IMR-90 (cell line): ENCODE measurements at regions not wholly inside any gene's neighbourhood (a gene's known extent, or its start where the extent isn't known, plus 50 kb on each side); places are given as distances from the start of the nearest gene placed in this dataset.

Source experiments
- ATAC-seq: fragments of 200-7000 bp; cut with Tn5 transposase; 2 replicates; pipeline ENCODE4 v1.9.1; 2020; ENCODE audit warnings: low read depth, mild to moderate bottlenecking, moderate library complexity
- BruUV-seq: library from RNA; stranded (reverse); fragments of 400-500 nt; replicated peaks from 2 replicates; lab custom pipeline; 2021; lab: Mats Ljungman, UMichigan
- CTCF ChIA-PET: fragments of 300-600 bp; formaldehyde crosslinking; extraction: SDS; loops from one replicate; lab custom pipeline; 2021; ENCODE audit warnings: antibody characterized with exemption; lab: Yijun Ruan, JAX
- POLR2A ChIA-PET: fragments of 300-600 bp; sonication (Branson Sonifier 250); formaldehyde crosslinking; loops from one replicate; lab custom pipeline; 2022; ENCODE audit warnings: antibody characterized with exemption; ENCODE audit not compliant: unreplicated experiment; lab: Charles Lee
- DNase-seq: peaks from one replicate; pipeline ENCODE4 v3.0.0; 2013
- H2AFZ ChIP-seq: replicated peaks from 2 replicates; pipeline ENCODE3; 2013; ENCODE audit warnings: low read length, mild to moderate bottlenecking; ENCODE audit not compliant: poor library complexity
- H2AK5ac ChIP-seq: 2 replicates; pipeline ENCODE4 v1.6.1; 2013; ENCODE audit warnings: low read depth, low read length, inconsistent platforms
- H2AK9ac ChIP-seq: replicated peaks from 2 replicates; pipeline ENCODE3; 2013; ENCODE audit warnings: mild to moderate bottlenecking, low read depth, low read length, moderate library complexity; ENCODE audit not compliant: poor library complexity
- H2BK120ac ChIP-seq: 2 replicates; pipeline ENCODE4 v1.6.1; 2013; ENCODE audit warnings: low read depth, low read length, inconsistent platforms
- H2BK15ac ChIP-seq: 3 replicates; pipeline ENCODE4 v1.6.1; 2013; ENCODE audit warnings: low read depth, low read length, inconsistent platforms
- H2BK20ac ChIP-seq: 2 replicates; pipeline ENCODE4 v1.6.1; 2013; ENCODE audit warnings: low read depth, mild to moderate bottlenecking, inconsistent platforms, low read length, moderate library complexity
- H2BK5ac ChIP-seq: 2 replicates; pipeline ENCODE4 v1.6.1; 2013; ENCODE audit warnings: mild to moderate bottlenecking, low read depth, low read length, inconsistent platforms; ENCODE audit not compliant: poor library complexity, severe bottlenecking
- H3K14ac ChIP-seq: replicated peaks from 2 replicates; pipeline ENCODE4 v1.6.1; 2013; ENCODE audit warnings: low read depth, low read length, inconsistent platforms
- H3K18ac ChIP-seq: 2 replicates; pipeline ENCODE4 v1.6.1; 2013; ENCODE audit warnings: low read depth, low read length, control low read depth
- H3K23ac ChIP-seq: 2 replicates; pipeline ENCODE4 v1.6.1; 2013; ENCODE audit warnings: low read depth, low read length, inconsistent platforms
- H3K27ac ChIP-seq: 2 replicates; pipeline ENCODE4 v1.5.1; 2013; ENCODE audit warnings: mild to moderate bottlenecking, control low read depth, low read length; ENCODE audit not compliant: insufficient read depth
- H3K27me3 ChIP-seq: 2 replicates; pipeline ENCODE4 v1.6.1; 2013; ENCODE audit warnings: low read length; ENCODE audit not compliant: control insufficient read depth, insufficient read depth
- H3K36me3 ChIP-seq: 2 replicates; pipeline ENCODE4 v1.6.1; 2013; ENCODE audit warnings: low read length, mixed read lengths; ENCODE audit not compliant: control insufficient read depth, insufficient read depth
- H3K4ac ChIP-seq: 2 replicates; pipeline ENCODE4 v1.6.1; 2013; ENCODE audit warnings: low read depth, low read length, inconsistent platforms
- H3K4me1 ChIP-seq: 2 replicates; pipeline ENCODE4 v1.6.1; 2013; ENCODE audit warnings: low read length, mixed read lengths; ENCODE audit not compliant: control insufficient read depth, insufficient read depth
- H3K4me2 ChIP-seq: 2 replicates; pipeline ENCODE4 v1.6.1; 2013; ENCODE audit warnings: low read depth, mild to moderate bottlenecking, control low read depth, low read length, moderate library complexity
- H3K4me3 ChIP-seq: 2 replicates; pipeline ENCODE4 v1.5.1; 2013; ENCODE audit warnings: low read depth, mild to moderate bottlenecking, control low read depth, low read length, moderate library complexity; ENCODE audit not compliant: insufficient read depth
- H3K56ac ChIP-seq: 2 replicates; pipeline ENCODE4 v1.6.1; 2013; ENCODE audit warnings: low read length, inconsistent platforms; ENCODE audit not compliant: insufficient read depth; ENCODE audit errors: extremely low read depth
- H3K79me1 ChIP-seq, 2 experiments: 2 replicates each; pipeline ENCODE4 v1.6.1; 2013; ENCODE audit warnings: low read length in 2 of 2, inconsistent platforms in 1 of 2, low read depth in 1 of 2
- H3K9ac ChIP-seq: 2 replicates; pipeline ENCODE4 v1.6.1; 2013; ENCODE audit warnings: low read depth, low read length, control low read depth
- H3K9me1 ChIP-seq: 2 replicates; pipeline ENCODE4 v1.6.1; 2013; ENCODE audit warnings: low read length, inconsistent platforms; ENCODE audit not compliant: insufficient read depth
- H3K9me3 ChIP-seq: 2 replicates; pipeline ENCODE4 v1.6.1; 2013; ENCODE audit warnings: low read length; ENCODE audit not compliant: control insufficient read depth, insufficient read depth
- H4K20me1 ChIP-seq: 2 replicates; pipeline ENCODE4 v1.6.1; 2013; ENCODE audit warnings: low read length, inconsistent platforms; ENCODE audit not compliant: insufficient read depth
- H4K5ac ChIP-seq: 2 replicates; pipeline ENCODE4 v1.6.1; 2013; ENCODE audit warnings: mild to moderate bottlenecking, low read depth, low read length, control low read depth
- H4K8ac ChIP-seq, 2 experiments: 2 replicates each; pipeline ENCODE4 v1.6.1; 2013; ENCODE audit warnings: low read depth in 2 of 2, low read length in 2 of 2, control low read depth in 1 of 2, inconsistent platforms in 1 of 2
- H4K91ac ChIP-seq: 2 replicates; pipeline ENCODE4 v1.6.1; 2013; ENCODE audit warnings: low read depth, low read length, inconsistent platforms; ENCODE audit not compliant: insufficient read depth
- BHLHE40 ChIP-seq: fragments of 150-350 bp; IDR thresholded peaks from 2 replicates; pipeline ENCODE4 v1.6.1; 2016; ENCODE audit warnings: mild to moderate bottlenecking, low read depth, low read length
- CEBPB ChIP-seq: IDR thresholded peaks from 2 replicates; pipeline ENCODE4 v1.6.1; 2012; ENCODE audit warnings: low read depth, low read length, improper control_type of control experiment
- CHD1 ChIP-seq: IDR thresholded peaks from 2 replicates; pipeline ENCODE4 v1.6.1; 2012; ENCODE audit warnings: low read depth, low read length, improper control_type of control experiment
- RAD21 ChIP-seq: IDR thresholded peaks from 2 replicates; pipeline ENCODE4 v1.6.1; 2012; ENCODE audit warnings: low read length, improper control_type of control experiment
- RFX5 ChIP-seq: IDR thresholded peaks from 2 replicates; pipeline ENCODE4 v1.8.0; 2012; ENCODE audit warnings: low read depth, mild to moderate bottlenecking, low read length, moderate library complexity
- SMC3 ChIP-seq: fragments of 150-350 bp; IDR thresholded peaks from 2 replicates; pipeline ENCODE4 v1.6.1; 2016; ENCODE audit warnings: low read depth, mild to moderate bottlenecking, antibody characterized with exemption, low read length, moderate library complexity
- WGBS, 2 experiments: methylation state at CpG; one replicate each; pipeline versions ENCODE4 v1.1.5 to v1.1.7; 2013; ENCODE audit warnings: missing lambda C conversion rate in 2 of 2; ENCODE audit not compliant: insufficient read length in 1 of 2; ENCODE audit errors: extremely low coverage in 2 of 2; 5-methylcytosine and 5-hydroxymethylcytosine counted together
- dilution Hi-C: fragments of 300-500 bp; cut with HindIII; formaldehyde crosslinking; loops from one replicate; pipeline ENCODE4 v1.14.3; 2018; ENCODE audit warnings: low sequenced_read_pairs; ENCODE audit not compliant: unreplicated experiment
- in situ Hi-C: fragments of 300-500 bp; cut with MboI; formaldehyde crosslinking; loops from 3 replicates; pipeline ENCODE4 v1.14.3; 2019; ENCODE audit warnings: low sequenced_read_pairs, inconsistent platforms, mixed read lengths
- intact Hi-C: fragments of 100-400 bp; cut with micrococcal nuclease; formaldehyde crosslinking; loops from 2 replicates; pipeline ENCODE4 v1.10.0; 2022
- TF ChIP-seq, protein P1 (sequence below): conservative IDR thresholded peaks from 2 replicates; pipeline ENCODE4 v1.5.1; 2012; ENCODE audit warnings: mild to moderate bottlenecking, low read depth, low read length, improper control_type of control experiment

DNA sequence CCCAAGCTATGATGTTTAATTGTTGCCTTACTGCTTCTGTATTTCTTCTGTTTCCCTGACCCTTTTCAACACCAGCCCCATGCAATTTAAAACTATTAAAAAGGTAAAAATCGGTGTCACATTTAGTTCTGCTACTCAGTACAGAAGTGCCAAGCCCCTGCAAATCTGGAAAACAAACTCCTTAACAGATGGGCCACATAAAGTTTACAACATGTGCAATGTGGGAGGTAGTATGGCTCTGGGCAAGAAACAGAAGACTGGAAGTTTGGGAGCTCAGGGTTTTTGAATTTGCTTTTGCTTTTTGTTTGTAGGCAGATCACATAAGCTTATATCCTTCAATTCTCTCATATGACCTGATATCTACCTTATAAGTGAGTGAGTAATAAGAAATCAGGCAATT lies 404.0 kb upstream of the ATP2B1 start:
- no peak overlapping the region for H2BK15ac ChIP-seq
- ChIA-PET CTCF (interaction anchor here (1.3 kb wide), 1 partner anchor 10 kb away, joined by 3 read pairs; no protein-coding TSS in a partner anchor), POLR2A (interaction anchor here (0.5 kb wide), 1 partner anchor 337 kb away, joined by 3 read pairs; no protein-coding TSS in a partner anchor)
- no peak for ATAC-seq
- no peaks in the 10 kb centered on the region for H3K9me1 ChIP-seq
- no peaks in the 10 kb centered on the region for H3K27me3 ChIP-seq
- H3K4ac ChIP-seq: no peak overlapping the region
- dilution Hi-C loops (no loop called here), intact Hi-C loops (no loop called here), in situ Hi-C loops (no loop called here)
- no TSS peak for BruUV-seq
- H4K8ac ChIP-seq: no peak overlapping the region
- H3K9ac ChIP-seq: no peak overlapping the region
- H3K9me3 ChIP-seq: no peaks in the 10 kb centered on the region
- H2AK5ac ChIP-seq: no peak overlapping the region
- H3K79me1 ChIP-seq: no peaks in the 10 kb centered on the region
- H2BK5ac ChIP-seq: no peak overlapping the region
- H3K4me2 ChIP-seq: no peak overlapping the region
- H3K23ac ChIP-seq: no peak overlapping the region
- no peak overlapping the region for H2AK9ac ChIP-seq
- H2BK120ac ChIP-seq: no peak overlapping the region
- no peak overlapping the region for H2AFZ ChIP-seq
- H2BK20ac ChIP-seq: no peak overlapping the region
- H4K91ac ChIP-seq: no peak overlapping the region
- no CpG with 5 or more reads among the region's 1 CpG for WGBS, 2 experiments
- H3K4me3 ChIP-seq: no peak overlapping the region
- no peak overlapping the region for H3K18ac ChIP-seq
- no peaks in the 10 kb centered on the region for H3K36me3 ChIP-seq
- H4K20me1 ChIP-seq: no peaks in the 10 kb centered on the region
- no peak overlapping the region for H3K27ac ChIP-seq
- no peak overlapping the region for H4K5ac ChIP-seq
- no peaks in the 10 kb centered on the region for H3K4me1 ChIP-seq
- no peak overlapping the region for H3K14ac ChIP-seq
- DNase-seq: no peak
- H3K56ac ChIP-seq: no peak overlapping the region
- TF ChIP-seq RFX5 (no peak), CEBPB (no peak), RAD21 (no peak), SMC3 (no peak), BHLHE40 (no peak), CHD1 (no peak)
- TF ChIP-seq, protein P1, sequence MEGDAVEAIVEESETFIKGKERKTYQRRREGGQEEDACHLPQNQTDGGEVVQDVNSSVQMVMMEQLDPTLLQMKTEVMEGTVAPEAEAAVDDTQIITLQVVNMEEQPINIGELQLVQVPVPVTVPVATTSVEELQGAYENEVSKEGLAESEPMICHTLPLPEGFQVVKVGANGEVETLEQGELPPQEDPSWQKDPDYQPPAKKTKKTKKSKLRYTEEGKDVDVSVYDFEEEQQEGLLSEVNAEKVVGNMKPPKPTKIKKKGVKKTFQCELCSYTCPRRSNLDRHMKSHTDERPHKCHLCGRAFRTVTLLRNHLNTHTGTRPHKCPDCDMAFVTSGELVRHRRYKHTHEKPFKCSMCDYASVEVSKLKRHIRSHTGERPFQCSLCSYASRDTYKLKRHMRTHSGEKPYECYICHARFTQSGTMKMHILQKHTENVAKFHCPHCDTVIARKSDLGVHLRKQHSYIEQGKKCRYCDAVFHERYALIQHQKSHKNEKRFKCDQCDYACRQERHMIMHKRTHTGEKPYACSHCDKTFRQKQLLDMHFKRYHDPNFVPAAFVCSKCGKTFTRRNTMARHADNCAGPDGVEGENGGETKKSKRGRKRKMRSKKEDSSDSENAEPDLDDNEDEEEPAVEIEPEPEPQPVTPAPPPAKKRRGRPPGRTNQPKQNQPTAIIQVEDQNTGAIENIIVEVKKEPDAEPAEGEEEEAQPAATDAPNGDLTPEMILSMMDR: no peak
